ENCODE measurements at regions not wholly inside any gene's neighbourhood (a gene's known extent, or its start where the extent isn't known, plus 50 kb on each side); places are given as distances from the start of the nearest gene placed in this dataset.
A peak's percentile ranks its signal among the peaks of the same experiment; 100 is the strongest.

DNA sequence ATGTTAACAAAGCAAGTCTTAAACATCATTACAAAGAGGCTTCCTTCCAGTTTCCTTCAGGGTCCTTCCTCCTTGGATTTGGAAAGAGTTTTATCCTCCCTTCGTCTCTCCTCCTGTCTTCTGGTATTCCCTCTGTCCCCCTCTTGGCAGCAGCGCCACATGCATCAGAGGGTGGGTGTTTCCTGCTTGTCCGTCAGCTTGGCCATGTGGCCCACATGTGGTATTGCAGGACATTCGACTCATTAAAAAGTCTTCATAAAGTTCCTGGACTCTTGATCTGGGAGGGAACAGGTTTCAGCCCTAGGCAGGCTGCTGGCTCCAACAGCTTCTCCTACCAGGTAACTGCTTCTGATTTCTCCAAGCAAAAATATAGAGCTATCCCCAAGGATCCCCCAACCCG, 189.8 kb downstream of the CSNK2A3 start:
- H3K4me1 ChIP-seq (ENCODE audit: insufficient read depth), result no peaks in the 10 kb centered on the region
- H3K9me2 ChIP-seq (replicated peaks; ENCODE audit: insufficient read depth), result no peaks in the 10 kb centered on the region
- H3K27ac ChIP-seq, result no peak overlapping the region
- no peak overlapping the region for H3K4me3 ChIP-seq
- 46% methylated on average over 5 of the region's 5 CpGs for whole genome bisulfite sequencing (ENCODE audit: low lambda C conversion rate, missing lambda C conversion rate)
- no peaks in the 10 kb centered on the region for H3K36me3 ChIP-seq (replicated peaks; ENCODE audit: insufficient read depth, low read depth)
- H3K79me2 ChIP-seq, result no peaks in the 10 kb centered on the region
- H3K4me2 ChIP-seq, result no peak overlapping the region
- H2AFZ ChIP-seq, result no peak overlapping the region
- H3K27me3 ChIP-seq, result no peaks in the 10 kb centered on the region
- no peak for DNase-seq (ENCODE audit: low spot score)
- H3K9me3 ChIP-seq (ENCODE audit: low read depth), result no peaks in the 10 kb centered on the region
- no peak for TF ChIP-seq EZH2phosphoT487 (IDR thresholded peaks at IDR 0.05; ENCODE audit: low read depth, severe bottlenecking, unreplicated experiment)
- TF ChIP-seq, protein P1, sequence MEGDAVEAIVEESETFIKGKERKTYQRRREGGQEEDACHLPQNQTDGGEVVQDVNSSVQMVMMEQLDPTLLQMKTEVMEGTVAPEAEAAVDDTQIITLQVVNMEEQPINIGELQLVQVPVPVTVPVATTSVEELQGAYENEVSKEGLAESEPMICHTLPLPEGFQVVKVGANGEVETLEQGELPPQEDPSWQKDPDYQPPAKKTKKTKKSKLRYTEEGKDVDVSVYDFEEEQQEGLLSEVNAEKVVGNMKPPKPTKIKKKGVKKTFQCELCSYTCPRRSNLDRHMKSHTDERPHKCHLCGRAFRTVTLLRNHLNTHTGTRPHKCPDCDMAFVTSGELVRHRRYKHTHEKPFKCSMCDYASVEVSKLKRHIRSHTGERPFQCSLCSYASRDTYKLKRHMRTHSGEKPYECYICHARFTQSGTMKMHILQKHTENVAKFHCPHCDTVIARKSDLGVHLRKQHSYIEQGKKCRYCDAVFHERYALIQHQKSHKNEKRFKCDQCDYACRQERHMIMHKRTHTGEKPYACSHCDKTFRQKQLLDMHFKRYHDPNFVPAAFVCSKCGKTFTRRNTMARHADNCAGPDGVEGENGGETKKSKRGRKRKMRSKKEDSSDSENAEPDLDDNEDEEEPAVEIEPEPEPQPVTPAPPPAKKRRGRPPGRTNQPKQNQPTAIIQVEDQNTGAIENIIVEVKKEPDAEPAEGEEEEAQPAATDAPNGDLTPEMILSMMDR (IDR thresholded peaks at IDR 0.05; ENCODE audit: poor library complexity), result peak; percentile 8
- H4K20me1 ChIP-seq (ENCODE audit: insufficient read depth, poor library complexity, severe bottlenecking), result no peaks in the 10 kb centered on the region

DNA sequence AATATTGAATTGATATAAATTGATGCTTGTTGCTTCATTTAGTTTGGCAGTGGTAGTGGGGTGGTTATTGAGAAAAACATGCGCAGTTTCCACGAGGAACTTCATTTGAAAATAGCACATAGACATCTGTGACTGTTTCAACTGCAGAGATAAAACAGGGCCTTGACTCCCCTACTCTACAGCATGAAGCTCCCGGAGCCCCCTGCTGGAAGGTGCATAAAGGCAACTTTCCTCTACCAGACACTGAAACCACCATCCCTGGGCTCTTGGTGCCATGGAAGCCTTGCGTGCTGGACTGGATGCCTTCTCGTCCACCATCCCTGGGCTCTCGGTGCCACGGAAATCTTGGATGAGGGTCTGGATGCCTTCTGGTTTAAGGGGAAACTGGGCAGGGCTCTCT, 195.9 kb downstream of the CSNK2A3 start:
- no peaks in the 10 kb centered on the region for H3K4me1 ChIP-seq (ENCODE audit: insufficient read depth)
- no peaks in the 10 kb centered on the region for H3K9me3 ChIP-seq (ENCODE audit: low read depth)
- no peak overlapping the region for H3K27ac ChIP-seq
- H3K79me2 ChIP-seq, result no peaks in the 10 kb centered on the region
- H3K9me2 ChIP-seq (replicated peaks; ENCODE audit: insufficient read depth), result no peaks in the 10 kb centered on the region
- no peaks in the 10 kb centered on the region for H3K36me3 ChIP-seq (replicated peaks; ENCODE audit: insufficient read depth, low read depth)
- TF ChIP-seq, protein P1 (IDR thresholded peaks at IDR 0.05; ENCODE audit: poor library complexity), result peak; percentile 42
- no peak for TF ChIP-seq EZH2 (IDR thresholded peaks at IDR 0.05; ENCODE audit: borderline replicate concordance)
- WGBS (ENCODE audit: low lambda C conversion rate, missing lambda C conversion rate), result 77% methylated on average over 7 of the region's 7 CpGs
- no peak overlapping the region for H3K4me3 ChIP-seq
- peak; percentile 65 for DNase-seq (ENCODE audit: low spot score)
- H3K27me3 ChIP-seq, result no peaks in the 10 kb centered on the region
- H4K20me1 ChIP-seq (ENCODE audit: insufficient read depth, poor library complexity, severe bottlenecking), result no peaks in the 10 kb centered on the region
- no peak overlapping the region for H3K4me2 ChIP-seq
- no peak overlapping the region for H2AFZ ChIP-seq

DNA sequence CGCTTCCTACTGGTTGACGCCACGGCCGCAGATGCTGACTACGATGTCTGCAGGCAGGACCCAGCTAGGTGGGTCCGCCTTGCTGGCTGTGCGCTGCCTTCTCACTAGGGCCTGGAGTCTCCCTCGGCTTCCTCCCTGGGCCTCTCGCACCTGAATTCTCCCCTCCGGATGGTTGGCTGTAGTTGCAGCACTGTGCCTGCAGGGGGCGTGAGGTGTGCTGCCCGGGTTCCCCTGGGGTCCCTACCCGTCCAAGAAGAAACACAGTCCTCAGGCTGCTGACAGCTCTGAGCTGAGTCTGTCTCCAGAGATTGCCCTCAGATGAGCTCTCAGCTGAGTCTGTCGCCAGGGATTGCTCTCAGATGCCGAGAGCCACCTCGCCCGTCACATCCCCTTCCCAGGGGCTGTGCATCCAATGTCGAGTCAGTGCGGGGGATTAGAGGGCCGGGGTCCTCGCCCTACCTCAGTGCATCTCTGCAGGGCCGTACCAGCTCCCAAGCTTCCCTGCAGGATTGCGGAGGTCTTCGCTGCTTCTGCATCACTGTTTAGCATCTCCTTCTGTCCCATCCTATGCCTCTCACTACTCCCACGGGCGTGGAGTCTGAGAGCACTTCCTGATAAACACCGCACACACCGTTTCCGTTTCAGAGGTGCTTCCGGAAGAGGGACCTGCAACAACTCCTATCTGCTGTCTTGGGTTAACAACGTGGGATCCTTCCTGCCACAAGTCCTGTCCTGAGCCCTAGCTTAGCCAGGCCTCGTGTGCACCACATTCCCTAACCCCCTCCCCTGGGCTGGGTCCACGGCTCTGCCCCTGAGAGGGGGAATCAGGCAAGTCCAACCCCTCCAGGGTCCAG, 196.9 kb downstream of the CSNK2A3 start:
- no peaks in the 10 kb centered on the region for H4K20me1 ChIP-seq (ENCODE audit: insufficient read depth, poor library complexity, severe bottlenecking)
- no peak for DNase-seq (ENCODE audit: low spot score)
- no peak for TF ChIP-seq EZH2 (IDR thresholded peaks at IDR 0.05; ENCODE audit: borderline replicate concordance)
- TF ChIP-seq, protein P1 (IDR thresholded peaks at IDR 0.05; ENCODE audit: poor library complexity), result peak; percentile 39
- TF ChIP-seq EZH2phosphoT487 (IDR thresholded peaks at IDR 0.05; ENCODE audit: low read depth, severe bottlenecking, unreplicated experiment), result no peak
- H3K27me3 ChIP-seq, result no peaks in the 10 kb centered on the region
- no peaks in the 10 kb centered on the region for H3K4me1 ChIP-seq (ENCODE audit: insufficient read depth)
- no peak overlapping the region for H3K4me3 ChIP-seq
- no peaks in the 10 kb centered on the region for H3K79me2 ChIP-seq
- H3K9me2 ChIP-seq (replicated peaks; ENCODE audit: insufficient read depth), result no peaks in the 10 kb centered on the region
- H2AFZ ChIP-seq, result no peak overlapping the region
- H3K4me2 ChIP-seq, result no peak overlapping the region
- no peak overlapping the region for H3K27ac ChIP-seq
- WGBS (ENCODE audit: low lambda C conversion rate, missing lambda C conversion rate), result 72% methylated on average over 33 of the region's 33 CpGs
- no peaks in the 10 kb centered on the region for H3K36me3 ChIP-seq (replicated peaks; ENCODE audit: insufficient read depth, low read depth)
- H3K9me3 ChIP-seq (ENCODE audit: low read depth), result no peaks in the 10 kb centered on the region

All from hepatocyte (in vitro differentiated cells).